Fibroblast of pulmonary artery (primary cell): ENCODE measurements at regions not wholly inside any gene's neighbourhood (a gene's known extent, or its start where the extent isn't known, plus 50 kb on each side); places are given as distances from the start of the nearest gene placed in this dataset.

Experiments
- DNase-seq: peaks from one replicate; pipeline ENCODE4 v3.0.0-alpha.2; 2010; ENCODE audit warnings: low read depth
- H3K4me3 ChIP-seq: replicated peaks from 2 replicates; pipeline ENCODE4 v1.5.1; 2011; ENCODE audit warnings: low read depth, mild to moderate bottlenecking, control low read depth, low read length, moderate library complexity
- TF ChIP-seq, protein P1 (sequence below): IDR thresholded peaks from 2 replicates; pipeline ENCODE4 v1.5.1; 2011; ENCODE audit warnings: mild to moderate bottlenecking, control low read depth, low read length, inconsistent platforms; ENCODE audit errors: missing control alignments

DNA sequence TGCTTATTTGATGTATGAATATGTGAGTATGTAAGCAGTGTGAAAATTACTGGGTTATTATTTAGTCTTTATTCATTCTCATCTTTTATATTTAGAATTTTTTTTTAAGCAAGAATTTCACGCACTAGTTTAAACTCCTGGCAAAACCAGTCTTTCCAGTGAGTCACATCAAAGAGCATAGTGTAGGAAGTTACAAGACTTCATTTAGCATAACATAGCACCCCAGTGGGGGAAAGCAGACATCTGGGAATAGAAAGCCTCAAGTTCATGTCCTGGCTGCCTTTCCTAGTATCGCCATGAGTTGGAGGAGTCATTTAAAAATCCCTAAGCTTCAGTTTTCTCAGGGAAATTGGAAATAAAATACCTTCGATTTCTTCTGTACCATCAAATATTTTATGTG lies 408.3 kb downstream of the NUP35 start:
- TF ChIP-seq, protein P1, sequence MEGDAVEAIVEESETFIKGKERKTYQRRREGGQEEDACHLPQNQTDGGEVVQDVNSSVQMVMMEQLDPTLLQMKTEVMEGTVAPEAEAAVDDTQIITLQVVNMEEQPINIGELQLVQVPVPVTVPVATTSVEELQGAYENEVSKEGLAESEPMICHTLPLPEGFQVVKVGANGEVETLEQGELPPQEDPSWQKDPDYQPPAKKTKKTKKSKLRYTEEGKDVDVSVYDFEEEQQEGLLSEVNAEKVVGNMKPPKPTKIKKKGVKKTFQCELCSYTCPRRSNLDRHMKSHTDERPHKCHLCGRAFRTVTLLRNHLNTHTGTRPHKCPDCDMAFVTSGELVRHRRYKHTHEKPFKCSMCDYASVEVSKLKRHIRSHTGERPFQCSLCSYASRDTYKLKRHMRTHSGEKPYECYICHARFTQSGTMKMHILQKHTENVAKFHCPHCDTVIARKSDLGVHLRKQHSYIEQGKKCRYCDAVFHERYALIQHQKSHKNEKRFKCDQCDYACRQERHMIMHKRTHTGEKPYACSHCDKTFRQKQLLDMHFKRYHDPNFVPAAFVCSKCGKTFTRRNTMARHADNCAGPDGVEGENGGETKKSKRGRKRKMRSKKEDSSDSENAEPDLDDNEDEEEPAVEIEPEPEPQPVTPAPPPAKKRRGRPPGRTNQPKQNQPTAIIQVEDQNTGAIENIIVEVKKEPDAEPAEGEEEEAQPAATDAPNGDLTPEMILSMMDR: no peak
- DNase-seq: no peak
- no peak overlapping the region for H3K4me3 ChIP-seq

DNA sequence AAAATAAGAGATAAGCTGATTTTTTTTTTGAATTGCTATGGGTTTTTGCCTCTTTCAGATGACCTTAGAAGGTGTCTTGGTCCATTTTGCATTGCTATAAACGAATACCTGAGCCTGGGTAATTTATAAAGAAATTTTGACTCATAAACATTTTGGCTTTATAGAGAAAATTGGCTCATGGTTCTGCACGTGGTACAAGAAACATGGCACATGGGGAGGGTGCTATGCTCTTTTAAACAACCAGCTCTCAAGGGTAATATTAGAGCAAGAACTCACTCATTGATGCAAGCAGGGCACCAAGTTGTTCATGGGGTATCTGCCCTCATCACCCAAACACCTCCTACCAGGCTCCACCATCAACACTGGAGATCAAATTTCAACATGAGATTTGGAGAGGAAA lies 408.8 kb downstream of the NUP35 start:
- no peak overlapping the region for H3K4me3 ChIP-seq
- DNase-seq: no peak
- TF ChIP-seq, protein P1: no peak

DNA sequence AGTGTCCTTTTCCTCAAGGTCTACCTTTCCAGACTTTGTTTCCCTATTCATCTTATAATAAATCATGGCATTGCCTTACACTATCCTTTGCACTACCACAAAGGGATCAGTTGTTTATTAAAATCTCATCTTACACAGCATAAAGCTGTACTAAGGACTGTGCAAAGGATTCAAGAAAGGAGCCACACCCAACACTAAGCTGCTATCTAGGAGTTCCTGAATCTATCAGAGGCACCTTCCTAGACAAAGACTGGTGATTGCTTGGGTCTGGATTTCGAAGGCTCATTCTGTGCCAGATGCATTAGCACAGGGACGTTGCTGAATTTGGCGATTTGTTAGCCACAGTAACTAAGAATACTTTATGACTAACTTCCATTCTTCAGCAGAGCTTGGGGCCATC lies 412.0 kb downstream of the NUP35 start:
- no peak overlapping the region for H3K4me3 ChIP-seq

DNA sequence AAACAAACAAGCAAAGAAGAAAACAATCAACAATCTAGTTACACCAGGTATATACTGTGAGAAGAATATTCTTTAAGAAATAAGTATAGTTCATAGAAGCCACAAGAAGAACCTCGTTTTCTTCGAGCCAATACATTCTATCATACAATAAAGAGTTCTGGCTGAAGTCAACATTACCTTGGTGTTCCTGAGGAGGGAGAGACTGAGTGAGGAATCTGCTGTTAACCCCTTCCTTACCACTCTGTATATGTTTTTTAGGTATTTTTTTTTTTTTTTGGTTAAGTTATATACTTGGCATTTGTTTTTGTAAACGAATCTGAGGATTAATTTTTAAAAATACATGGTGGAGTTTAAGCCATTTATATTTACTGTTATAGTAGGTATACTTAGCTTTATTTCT lies 412.5 kb downstream of the NUP35 start:
- no peak for DNase-seq
- no peak overlapping the region for H3K4me3 ChIP-seq
- TF ChIP-seq, protein P1: no peak

More for the DNA sequence above, 412.0 kb downstream of the NUP35 start:
- TF ChIP-seq, protein P1: no peak
- no peak for DNase-seq

DNA sequence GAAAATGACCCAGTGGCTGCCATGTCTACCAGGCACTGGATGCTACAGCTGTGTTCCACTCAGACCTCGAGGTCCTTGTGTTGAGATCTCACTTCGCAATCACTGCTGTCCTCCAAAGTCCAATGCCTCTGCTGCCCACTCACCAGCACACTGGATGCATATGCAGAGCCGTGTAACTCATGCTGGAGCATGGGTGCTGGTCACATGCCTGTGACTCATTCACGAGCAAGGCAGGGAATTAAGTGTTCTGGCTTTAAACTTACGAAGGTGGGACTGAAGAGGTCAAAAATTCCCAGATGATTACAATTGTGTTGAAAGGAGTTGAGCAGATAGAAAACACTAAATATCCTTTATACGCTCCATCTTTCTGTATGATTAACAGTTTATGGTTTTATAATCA lies 417.5 kb downstream of the NUP35 start:
- no peak overlapping the region for H3K4me3 ChIP-seq
- TF ChIP-seq, protein P1: no peak
- no peak for DNase-seq

DNA sequence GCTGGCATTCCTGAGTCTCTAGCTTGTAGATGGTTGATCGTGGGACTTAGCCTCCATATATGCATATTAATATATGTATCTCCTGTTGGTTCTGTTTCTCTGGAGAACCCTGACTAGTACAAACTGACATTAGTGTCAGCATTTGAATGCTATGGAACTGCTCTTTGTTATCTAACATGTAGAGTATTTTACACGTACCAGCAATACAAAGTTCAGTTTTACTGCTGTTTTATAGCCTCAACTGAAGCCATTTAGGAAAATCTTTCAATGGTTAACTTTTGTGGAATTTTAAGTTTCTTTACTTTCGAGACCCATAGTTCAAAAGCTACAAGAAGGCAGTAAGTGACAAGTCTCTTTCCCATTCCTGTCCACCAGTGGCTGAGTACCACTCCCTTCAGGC lies 418.4 kb downstream of the NUP35 start:
- DNase-seq: no peak
- no peak overlapping the region for H3K4me3 ChIP-seq
- TF ChIP-seq, protein P1: no peak

DNA sequence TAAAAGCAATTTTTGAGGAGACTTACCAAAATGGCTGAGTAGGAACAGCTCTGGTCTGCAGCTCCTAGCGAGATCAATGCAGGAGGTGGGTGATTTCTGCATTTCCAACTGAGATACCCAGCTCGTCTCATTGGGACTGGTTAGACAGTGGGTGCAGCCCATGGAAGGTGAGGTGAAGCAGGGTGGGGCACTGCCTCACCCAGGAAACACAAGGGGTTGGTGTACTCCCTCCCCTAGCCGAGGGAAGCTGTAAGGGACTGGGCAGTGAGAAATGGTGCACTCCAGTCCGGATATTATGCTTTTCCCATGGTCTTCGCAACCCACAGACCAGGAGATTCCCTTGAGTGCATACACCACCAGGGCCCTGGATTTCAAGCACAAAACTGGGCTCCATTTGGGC lies 419.0 kb downstream of the NUP35 start:
- TF ChIP-seq, protein P1: no peak
- no peak for DNase-seq
- no peak overlapping the region for H3K4me3 ChIP-seq
